ENCODE measurements at regions not wholly inside any gene's neighbourhood (a gene's known extent, or its start where the extent isn't known, plus 50 kb on each side); places are given as distances from the start of the nearest gene placed in this dataset.

GRCh38 chr7:10721289-10721688 is 252.4 kb upstream of the PHF14 start:
- TF ChIP-seq CTCF (IDR thresholded peaks at IDR 0.05) (no peak), POLR2A (IDR thresholded peaks at IDR 0.05) (no peak), POLR2AphosphoS5 (IDR thresholded peaks at IDR 0.05; ENCODE audit: insufficient read depth in 1 of 2, low read depth in 1 of 2) (no peak)
